Epithelial cell of proximal tubule (primary cell): ENCODE measurements at regions not wholly inside any gene's neighbourhood (a gene's known extent, or its start where the extent isn't known, plus 50 kb on each side); places are given as distances from the start of the nearest gene placed in this dataset.
"Not testable (repeated sequence)": the region's sequence is repeated elsewhere in the genome, so short reads cannot be mapped to it uniquely, and the experiment has no call there.

Experiments used
- DNase-seq: peaks from one replicate; pipeline ENCODE4 v3.0.0-alpha.2; 2011; ENCODE audit warnings: low read depth
- H3K4me3 ChIP-seq: 2 replicates; pipeline ENCODE4 v1.5.1; 2011; ENCODE audit warnings: low read depth, mild to moderate bottlenecking, low read length
- TF ChIP-seq, protein P1 (sequence below): conservative IDR thresholded peaks from 2 replicates; pipeline ENCODE4 v1.5.1; 2012; ENCODE audit warnings: low read depth, mild to moderate bottlenecking, low read length

DNA sequence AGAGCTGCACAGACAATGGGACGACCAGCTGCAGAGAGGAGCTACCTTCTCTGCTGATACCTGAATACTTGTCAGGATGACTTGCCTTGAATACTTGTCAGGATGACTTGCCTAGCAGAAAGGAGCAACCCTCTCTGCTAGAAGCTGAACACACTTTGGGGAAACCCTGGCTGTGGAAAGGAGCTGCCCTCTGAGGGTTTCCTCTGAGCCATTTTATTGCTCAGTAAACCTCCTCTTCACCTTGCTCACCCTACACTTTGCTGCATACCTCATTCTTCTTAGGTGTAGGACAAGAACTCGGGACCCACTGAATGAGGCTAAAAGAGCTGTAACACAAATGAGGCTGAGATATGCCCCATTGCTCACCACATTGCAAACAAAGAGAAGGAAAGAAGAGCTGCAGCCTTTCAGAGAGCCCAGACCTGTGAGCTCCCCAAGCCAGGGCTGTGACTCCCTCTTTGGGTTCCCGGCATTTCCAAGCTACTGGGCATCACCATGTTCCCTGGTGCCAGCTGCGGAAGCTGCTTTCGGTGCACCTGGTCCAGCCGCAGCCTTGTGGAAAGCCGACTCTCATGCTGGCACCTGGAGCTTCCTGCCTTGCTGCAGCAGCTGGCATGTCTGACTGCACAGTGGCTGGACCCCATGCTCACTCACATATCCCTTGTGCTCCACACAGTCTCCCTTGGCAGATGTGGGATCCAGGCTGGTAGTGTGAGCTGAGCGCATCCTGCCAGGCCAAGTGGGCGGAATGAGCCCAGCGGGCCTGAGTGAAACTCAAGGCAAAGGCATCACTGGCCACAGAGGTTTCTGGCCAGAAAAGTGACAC lies 106.7 kb upstream of the AHI1 start:
- TF ChIP-seq, protein P1, sequence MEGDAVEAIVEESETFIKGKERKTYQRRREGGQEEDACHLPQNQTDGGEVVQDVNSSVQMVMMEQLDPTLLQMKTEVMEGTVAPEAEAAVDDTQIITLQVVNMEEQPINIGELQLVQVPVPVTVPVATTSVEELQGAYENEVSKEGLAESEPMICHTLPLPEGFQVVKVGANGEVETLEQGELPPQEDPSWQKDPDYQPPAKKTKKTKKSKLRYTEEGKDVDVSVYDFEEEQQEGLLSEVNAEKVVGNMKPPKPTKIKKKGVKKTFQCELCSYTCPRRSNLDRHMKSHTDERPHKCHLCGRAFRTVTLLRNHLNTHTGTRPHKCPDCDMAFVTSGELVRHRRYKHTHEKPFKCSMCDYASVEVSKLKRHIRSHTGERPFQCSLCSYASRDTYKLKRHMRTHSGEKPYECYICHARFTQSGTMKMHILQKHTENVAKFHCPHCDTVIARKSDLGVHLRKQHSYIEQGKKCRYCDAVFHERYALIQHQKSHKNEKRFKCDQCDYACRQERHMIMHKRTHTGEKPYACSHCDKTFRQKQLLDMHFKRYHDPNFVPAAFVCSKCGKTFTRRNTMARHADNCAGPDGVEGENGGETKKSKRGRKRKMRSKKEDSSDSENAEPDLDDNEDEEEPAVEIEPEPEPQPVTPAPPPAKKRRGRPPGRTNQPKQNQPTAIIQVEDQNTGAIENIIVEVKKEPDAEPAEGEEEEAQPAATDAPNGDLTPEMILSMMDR, result no peak
- no peak overlapping the region for H3K4me3 ChIP-seq
- no peak for DNase-seq

DNA sequence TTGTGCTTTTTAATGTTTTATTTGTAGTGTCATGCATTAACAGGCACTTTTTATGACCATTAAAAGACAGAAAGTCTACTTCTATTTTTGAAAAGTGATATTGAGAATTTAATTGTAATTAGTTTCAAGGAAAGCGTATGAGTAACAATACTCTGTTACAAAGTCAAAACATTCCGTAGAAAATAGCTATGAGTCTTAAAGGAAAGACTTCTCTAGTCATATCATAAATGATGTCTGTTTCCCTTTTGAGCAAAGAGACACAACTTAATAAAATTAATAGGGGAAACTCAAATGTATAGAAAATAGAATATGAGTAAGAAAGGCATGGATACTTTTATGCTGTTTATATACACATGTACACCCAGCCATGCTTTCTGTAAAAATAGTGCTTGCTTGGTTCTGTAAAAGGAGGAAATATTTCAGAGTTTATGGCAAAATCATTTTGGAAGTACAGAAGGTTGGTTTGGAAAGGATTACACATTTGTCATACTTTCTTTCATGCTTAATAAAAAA lies 107.8 kb upstream of the AHI1 start:
- no peak for DNase-seq
- H3K4me3 ChIP-seq, result no peak overlapping the region
- TF ChIP-seq, protein P1, result no peak

DNA sequence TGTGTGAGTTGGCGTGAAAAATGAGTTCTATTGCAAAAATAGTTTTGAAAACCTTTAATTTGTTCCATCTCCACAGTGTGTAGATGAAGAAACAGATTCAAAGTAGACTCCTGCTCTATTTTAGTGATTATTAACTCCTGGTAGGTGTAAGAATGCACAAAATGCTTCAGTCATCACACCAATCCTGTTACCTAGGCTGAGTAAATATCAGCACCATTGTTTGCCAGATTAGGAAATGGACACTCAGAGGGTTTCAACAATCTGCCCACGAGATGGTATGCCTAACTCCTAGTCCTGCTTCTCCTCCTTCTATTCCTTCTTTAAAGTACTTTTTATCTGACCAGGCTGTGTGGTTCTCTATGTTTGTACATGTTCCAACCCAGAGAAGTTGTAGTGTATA lies 108.9 kb upstream of the AHI1 start:
- TF ChIP-seq, protein P1, result no peak
- no peak overlapping the region for H3K4me3 ChIP-seq
- DNase-seq, result no peak

DNA sequence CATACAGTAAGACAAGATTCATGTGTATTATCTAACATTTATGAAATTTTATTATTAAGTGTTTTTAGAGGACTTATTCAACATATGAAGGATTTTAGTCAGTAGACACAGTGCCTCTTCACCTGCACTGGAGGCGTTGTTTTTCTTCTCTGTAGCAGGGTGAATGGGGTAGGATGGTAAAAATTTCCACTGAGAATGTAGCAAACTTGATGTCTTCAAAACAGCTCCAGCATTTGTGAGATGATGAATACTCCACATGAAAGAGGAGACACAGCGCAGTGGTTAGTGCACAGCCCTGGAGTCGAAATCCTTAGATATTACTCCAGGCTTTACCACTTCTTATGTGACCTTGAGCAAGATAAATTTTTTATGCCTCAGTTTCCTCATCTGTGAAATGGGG lies 110.5 kb upstream of the AHI1 start:
- no peak overlapping the region for H3K4me3 ChIP-seq
- TF ChIP-seq, protein P1, result no peak
- no peak for DNase-seq

DNA sequence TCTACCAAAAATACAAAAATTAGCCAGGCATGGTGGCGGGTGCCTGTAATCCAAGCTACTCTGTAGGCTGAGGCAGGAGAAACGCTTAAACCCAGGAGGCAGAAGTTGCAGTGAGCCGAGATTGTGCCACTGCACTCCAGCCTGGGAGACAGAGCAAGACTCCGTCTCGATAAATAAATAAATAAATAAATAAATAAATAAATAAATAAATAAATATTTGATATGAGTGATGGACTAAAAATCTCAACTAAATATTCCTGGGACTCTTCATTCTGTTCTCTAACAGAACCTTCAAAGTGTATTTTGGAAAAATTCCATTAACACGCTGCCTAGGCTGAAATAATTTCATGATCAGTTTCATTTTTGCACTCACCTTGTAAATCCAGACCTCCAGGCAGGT lies 112.7 kb upstream of the AHI1 start:
- not testable (repeated sequence) for DNase-seq, H3K4me3 ChIP-seq

DNA sequence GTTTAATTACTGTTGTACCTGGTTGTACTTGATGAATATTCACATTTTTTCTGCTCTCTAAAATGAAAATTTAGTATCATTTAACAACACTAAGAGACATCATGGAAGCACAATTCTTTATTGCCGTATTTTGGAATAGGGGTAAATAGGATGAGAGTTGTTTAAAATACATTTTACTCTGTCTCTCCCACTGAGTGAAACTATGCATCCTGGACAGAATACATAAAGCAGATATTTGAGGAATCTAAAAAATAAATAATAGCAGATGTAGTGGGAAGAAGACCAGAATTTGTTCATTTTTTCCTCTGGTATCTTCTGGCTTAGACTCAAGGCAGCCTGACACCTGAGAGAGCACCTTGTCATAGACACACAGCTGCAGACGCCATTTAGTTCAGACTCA lies 119.1 kb upstream of the AHI1 start:
- TF ChIP-seq, protein P1, result no peak
- no peak overlapping the region for H3K4me3 ChIP-seq
- DNase-seq, result no peak

DNA sequence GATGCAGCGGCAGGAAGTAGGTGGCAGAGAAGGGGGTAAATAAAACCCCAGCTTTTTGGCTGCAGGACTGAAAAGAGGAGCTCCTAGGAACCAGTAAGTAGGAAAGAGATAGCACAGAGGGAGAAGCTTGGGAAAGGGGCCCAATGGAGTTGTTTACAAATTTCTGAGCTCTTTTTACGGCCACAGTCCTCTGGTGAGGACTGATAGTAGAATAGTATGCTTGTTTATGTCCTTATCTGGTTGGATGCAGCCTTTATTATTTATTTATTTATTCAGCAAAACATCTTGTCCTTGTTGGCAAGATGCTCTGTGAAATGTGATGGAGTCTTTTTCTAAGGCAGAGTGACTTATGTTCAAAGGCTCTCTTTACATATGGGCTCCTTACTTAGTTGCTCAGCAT lies 119.7 kb upstream of the AHI1 start:
- TF ChIP-seq, protein P1, result no peak
- DNase-seq, result no peak
- H3K4me3 ChIP-seq, result no peak overlapping the region
